Endothelial cell (in vitro differentiated cells): ENCODE measurements at regions not wholly inside any gene's neighbourhood (a gene's known extent, or its start where the extent isn't known, plus 50 kb on each side); places are given as distances from the start of the nearest gene placed in this dataset.

Source experiments
- DNase-seq: peaks from one replicate; pipeline ENCODE4 v3.0.0; 2021; ENCODE audit warnings: low spot score
- H3K27ac Mint-ChIP-seq: one replicate; pipeline ENCODE4 v1.8.0; 2021; ENCODE audit warnings: mixed read lengths, inconsistent platforms; ENCODE audit not compliant: unreplicated experiment
- H3K27me3 Mint-ChIP-seq: one replicate; pipeline ENCODE4 v1.8.0; 2021; ENCODE audit warnings: mild to moderate bottlenecking, moderate library complexity, mixed read lengths, inconsistent platforms; ENCODE audit not compliant: unreplicated experiment
- H3K36me3 Mint-ChIP-seq: one replicate; pipeline ENCODE4 v1.8.0; 2021; ENCODE audit warnings: mild to moderate bottlenecking, low read depth, mixed read lengths, inconsistent platforms; ENCODE audit not compliant: unreplicated experiment
- H3K4me1 Mint-ChIP-seq: one replicate; pipeline ENCODE4 v1.8.0; 2021; ENCODE audit warnings: mild to moderate bottlenecking, mixed read lengths, inconsistent platforms; ENCODE audit not compliant: unreplicated experiment
- H3K4me3 Mint-ChIP-seq: one replicate; pipeline ENCODE4 v1.8.0; 2021; ENCODE audit warnings: mild to moderate bottlenecking, mixed read lengths, inconsistent platforms; ENCODE audit not compliant: unreplicated experiment
- H3K9me3 Mint-ChIP-seq: one replicate; pipeline ENCODE4 v1.8.0; 2021; ENCODE audit warnings: mixed read lengths, inconsistent platforms; ENCODE audit not compliant: unreplicated experiment
- TF ChIP-seq, protein P1 (sequence below): fragments of 200-600 bp; sonication (generic); IDR thresholded peaks from one replicate; pipeline ENCODE4 v1.5.0; 2021; ENCODE audit warnings: antibody characterized with exemption; ENCODE audit not compliant: unreplicated experiment

DNA sequence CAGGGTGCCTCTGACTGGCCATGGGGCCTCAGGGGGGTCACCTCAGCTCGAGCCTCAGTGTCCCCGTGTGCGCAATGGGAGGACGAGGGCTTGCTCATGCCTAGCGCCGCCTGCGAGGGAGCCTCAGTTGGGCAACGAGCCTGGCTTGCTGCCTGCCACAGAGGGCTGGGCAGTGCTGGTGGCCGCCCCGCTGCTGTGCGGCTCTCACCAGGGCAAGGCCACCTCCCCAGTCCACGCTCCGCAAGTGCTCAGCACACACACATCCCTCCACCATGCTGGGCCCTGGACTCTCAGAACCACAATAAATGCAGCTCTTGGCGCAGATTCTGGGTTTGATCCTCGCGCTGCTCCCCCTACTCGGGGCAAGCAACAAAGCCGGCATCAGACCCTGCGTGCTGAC lies 76.2 kb downstream of the ENGASE start:
- no peak overlapping the region for H3K27ac Mint-ChIP-seq
- peaks cover 3% of the 10 kb centered on the region for H3K4me1 Mint-ChIP-seq
- H3K4me3 Mint-ChIP-seq: no peak overlapping the region
- no peaks in the 10 kb centered on the region for H3K9me3 Mint-ChIP-seq
- TF ChIP-seq, protein P1, sequence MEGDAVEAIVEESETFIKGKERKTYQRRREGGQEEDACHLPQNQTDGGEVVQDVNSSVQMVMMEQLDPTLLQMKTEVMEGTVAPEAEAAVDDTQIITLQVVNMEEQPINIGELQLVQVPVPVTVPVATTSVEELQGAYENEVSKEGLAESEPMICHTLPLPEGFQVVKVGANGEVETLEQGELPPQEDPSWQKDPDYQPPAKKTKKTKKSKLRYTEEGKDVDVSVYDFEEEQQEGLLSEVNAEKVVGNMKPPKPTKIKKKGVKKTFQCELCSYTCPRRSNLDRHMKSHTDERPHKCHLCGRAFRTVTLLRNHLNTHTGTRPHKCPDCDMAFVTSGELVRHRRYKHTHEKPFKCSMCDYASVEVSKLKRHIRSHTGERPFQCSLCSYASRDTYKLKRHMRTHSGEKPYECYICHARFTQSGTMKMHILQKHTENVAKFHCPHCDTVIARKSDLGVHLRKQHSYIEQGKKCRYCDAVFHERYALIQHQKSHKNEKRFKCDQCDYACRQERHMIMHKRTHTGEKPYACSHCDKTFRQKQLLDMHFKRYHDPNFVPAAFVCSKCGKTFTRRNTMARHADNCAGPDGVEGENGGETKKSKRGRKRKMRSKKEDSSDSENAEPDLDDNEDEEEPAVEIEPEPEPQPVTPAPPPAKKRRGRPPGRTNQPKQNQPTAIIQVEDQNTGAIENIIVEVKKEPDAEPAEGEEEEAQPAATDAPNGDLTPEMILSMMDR: no peak
- H3K36me3 Mint-ChIP-seq: no peaks in the 10 kb centered on the region
- H3K27me3 Mint-ChIP-seq: peaks cover 2% of the 10 kb centered on the region
- no peak for DNase-seq

DNA sequence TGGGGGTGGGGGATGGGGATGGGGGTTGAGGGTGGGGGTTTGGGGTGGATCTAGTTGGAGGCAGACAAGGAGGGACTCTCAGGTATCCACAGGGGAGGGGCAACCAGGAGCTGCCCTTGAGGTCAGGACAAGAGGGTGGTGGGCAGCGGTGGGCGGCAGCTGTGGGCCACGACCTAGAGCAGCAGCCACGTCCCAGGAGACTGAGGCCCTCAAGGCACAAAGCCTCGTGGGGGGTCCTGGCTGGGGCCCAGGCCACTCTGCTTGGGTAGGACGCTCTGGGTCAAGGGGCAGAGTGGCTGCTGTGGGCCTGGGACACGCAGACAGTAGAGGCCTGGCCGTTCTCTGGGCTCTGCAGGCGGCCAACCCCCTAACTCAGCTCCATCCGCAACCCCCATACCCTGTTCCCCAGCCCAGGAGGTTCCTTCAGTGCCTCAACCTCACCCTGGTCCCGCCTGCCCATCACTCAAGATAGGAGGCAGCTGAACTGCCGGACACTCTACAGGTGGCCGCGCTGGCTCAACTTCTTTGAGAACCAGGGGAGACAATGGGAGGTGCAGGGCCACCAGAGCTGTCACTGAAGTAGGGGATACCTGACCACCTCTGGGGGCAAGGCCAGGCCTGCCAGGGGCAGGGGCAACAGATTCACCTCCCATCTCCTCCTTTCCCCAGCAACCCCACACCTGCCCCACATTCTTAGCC lies 75.6 kb downstream of the ENGASE start:
- no peaks in the 10 kb centered on the region for H3K36me3 Mint-ChIP-seq
- H3K4me1 Mint-ChIP-seq: peaks cover 3% of the 10 kb centered on the region
- TF ChIP-seq, protein P1: no peak
- no peaks in the 10 kb centered on the region for H3K9me3 Mint-ChIP-seq
- peaks cover 2% of the 10 kb centered on the region for H3K27me3 Mint-ChIP-seq
- no peak for DNase-seq
- no peak overlapping the region for H3K4me3 Mint-ChIP-seq
- no peak overlapping the region for H3K27ac Mint-ChIP-seq

DNA sequence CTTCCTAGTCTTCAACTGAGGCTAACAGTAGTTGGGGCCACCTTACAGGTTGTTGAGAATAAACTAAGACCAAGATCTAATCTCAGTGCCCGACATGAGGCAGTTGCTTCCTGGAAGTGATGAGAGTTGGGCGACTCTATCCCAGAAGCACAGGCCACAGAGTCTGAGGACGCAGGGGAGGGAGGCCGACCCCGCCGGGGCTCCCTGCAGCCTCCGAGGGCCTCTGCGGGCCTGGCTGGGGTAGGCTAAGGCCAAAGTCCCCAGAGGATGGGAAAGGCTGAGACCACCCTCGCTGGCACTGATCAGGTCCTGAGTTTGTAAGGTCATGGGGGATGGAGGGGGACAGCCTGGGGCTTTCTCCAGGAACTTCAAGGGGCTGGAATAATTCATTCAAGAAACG lies 74.0 kb downstream of the ENGASE start:
- Mint-ChIP-seq H3K4me3 (no peak overlapping the region), H3K36me3 (no peaks in the 10 kb centered on the region), H3K9me3 (no peaks in the 10 kb centered on the region), H3K27me3 (peaks cover 2% of the 10 kb centered on the region), H3K27ac (no peak overlapping the region), H3K4me1 (peaks cover 1% of the 10 kb centered on the region)
- DNase-seq: no peak
- TF ChIP-seq, protein P1: no peak

DNA sequence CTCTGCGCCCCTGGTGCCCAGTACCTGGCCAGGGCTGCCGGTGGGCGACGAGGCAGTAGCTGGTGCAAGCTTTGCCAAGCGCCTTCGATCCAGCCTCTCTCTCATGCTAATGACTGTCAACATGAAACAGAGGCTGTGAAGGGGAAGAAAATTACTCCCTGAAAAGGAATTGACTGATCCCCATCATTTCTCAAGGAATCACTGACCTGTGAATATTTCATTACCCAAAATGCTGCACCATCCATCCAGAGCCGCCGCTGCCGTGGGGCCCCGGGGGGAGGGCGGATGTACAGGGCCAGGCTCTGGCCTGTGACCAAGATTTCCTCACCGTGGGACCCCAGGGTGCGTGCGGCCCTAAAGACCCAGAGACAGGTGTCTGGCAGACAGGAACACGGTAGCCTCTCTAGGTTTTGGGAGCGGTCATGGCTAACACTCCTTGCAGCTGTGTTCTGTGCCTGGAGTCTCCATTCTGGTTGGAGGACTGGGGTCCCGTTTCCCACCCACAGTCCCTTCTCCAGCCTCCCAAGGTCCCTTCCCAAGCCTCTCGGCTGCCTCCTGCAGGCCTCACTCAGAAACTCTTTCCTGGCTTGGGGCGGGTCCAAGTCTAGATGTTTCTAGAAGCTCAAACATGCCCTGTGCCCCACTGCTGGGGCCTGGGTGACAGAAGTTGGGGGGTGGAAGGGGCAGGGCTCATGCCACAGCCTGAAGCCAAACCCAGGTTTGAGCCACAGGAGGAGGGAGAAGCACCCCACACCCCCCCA lies 73.3 kb downstream of the ENGASE start:
- peaks cover 2% of the 10 kb centered on the region for H3K27me3 Mint-ChIP-seq
- H3K36me3 Mint-ChIP-seq: no peaks in the 10 kb centered on the region
- no peak for DNase-seq
- no peaks in the 10 kb centered on the region for H3K9me3 Mint-ChIP-seq
- H3K27ac Mint-ChIP-seq: no peak overlapping the region
- TF ChIP-seq, protein P1: no peak
- H3K4me3 Mint-ChIP-seq: no peak overlapping the region
- no peaks in the 10 kb centered on the region for H3K4me1 Mint-ChIP-seq

DNA sequence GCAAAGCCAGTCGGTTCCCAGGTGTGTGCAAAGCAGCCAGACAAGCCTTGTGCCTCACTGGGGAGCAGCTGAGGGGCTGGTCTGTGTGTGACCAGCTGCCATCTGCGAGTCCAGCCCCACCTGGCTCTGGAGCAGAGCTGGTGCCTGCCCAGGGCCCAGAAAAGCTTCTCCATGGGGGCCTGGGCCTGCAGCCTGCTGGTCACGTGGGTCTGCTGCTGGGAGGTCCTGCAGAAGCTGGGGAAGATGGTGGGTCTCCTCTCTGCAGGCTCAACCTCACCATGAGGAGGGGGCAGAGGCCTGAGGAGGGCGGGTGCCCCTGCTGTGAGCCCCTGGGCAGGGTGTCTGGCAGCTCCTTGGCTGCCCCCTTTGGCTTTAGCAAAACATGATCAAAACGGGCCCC lies 71.9 kb downstream of the ENGASE start:
- peaks cover 2% of the 10 kb centered on the region for H3K27me3 Mint-ChIP-seq
- DNase-seq: no peak
- H3K4me3 Mint-ChIP-seq: no peak overlapping the region
- H3K27ac Mint-ChIP-seq: no peak overlapping the region
- no peaks in the 10 kb centered on the region for H3K9me3 Mint-ChIP-seq
- no peaks in the 10 kb centered on the region for H3K4me1 Mint-ChIP-seq
- TF ChIP-seq, protein P1: no peak
- no peaks in the 10 kb centered on the region for H3K36me3 Mint-ChIP-seq
